Adrenal gland (tissue), 5 donors: ENCODE measurements at regions not wholly inside any gene's neighbourhood (a gene's known extent, or its start where the extent isn't known, plus 50 kb on each side); places are given as distances from the start of the nearest gene placed in this dataset.

ENCODE experiments used
- POLR2A ChIP-seq, 2 donors: fragments of 450-650 bp; IDR thresholded peaks; one replicate each; pipeline ENCODE4 v1.6.1; 2017; ENCODE audit warnings: antibody characterized with exemption in 2 of 2, mild to moderate bottlenecking in 2 of 2, moderate library complexity in 1 of 2
- TF ChIP-seq, protein P1 (sequence below), 6 experiments: fragments of 450-650 bp in 4 of 6; fragments of 200-600 bp in 2 of 6; sonication (generic) in 1 of 6; IDR thresholded peaks; 1 replicate in 5 of 6; 2 replicates in 1 of 6; pipeline versions ENCODE4 v1.5.1 to v1.8.0; 2016 to 2021; ENCODE audit warnings: antibody characterized with exemption in 6 of 6, mild to moderate bottlenecking in 2 of 6, moderate library complexity in 1 of 6
- donor health status: DM: no; HTN: no; CAD: no.

DNA sequence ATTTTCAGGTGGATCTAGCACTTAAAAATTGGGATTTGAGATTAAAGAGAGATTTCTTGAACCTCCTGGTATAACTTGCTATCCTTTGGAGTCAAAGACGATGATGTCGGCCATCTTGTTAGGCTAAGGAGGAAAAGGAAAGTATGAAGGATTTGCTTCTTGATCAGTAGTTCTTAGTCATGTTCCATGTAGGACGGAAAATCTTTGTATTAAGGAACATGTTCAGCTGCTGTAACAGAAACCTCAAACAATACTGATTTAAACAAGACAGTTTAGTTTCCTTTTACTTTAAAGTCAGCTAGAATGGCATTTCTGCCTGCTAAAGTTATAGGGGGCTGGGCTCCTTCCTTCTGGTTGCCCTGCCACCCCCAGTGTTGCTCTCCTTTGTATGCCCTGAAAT, 56.4 kb upstream of the MGAT5 start:
- TF ChIP-seq POLR2A (IDR thresholded peaks at IDR 0.05): no peak
- TF ChIP-seq, protein P1, sequence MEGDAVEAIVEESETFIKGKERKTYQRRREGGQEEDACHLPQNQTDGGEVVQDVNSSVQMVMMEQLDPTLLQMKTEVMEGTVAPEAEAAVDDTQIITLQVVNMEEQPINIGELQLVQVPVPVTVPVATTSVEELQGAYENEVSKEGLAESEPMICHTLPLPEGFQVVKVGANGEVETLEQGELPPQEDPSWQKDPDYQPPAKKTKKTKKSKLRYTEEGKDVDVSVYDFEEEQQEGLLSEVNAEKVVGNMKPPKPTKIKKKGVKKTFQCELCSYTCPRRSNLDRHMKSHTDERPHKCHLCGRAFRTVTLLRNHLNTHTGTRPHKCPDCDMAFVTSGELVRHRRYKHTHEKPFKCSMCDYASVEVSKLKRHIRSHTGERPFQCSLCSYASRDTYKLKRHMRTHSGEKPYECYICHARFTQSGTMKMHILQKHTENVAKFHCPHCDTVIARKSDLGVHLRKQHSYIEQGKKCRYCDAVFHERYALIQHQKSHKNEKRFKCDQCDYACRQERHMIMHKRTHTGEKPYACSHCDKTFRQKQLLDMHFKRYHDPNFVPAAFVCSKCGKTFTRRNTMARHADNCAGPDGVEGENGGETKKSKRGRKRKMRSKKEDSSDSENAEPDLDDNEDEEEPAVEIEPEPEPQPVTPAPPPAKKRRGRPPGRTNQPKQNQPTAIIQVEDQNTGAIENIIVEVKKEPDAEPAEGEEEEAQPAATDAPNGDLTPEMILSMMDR (IDR thresholded peaks at IDR 0.05): no peak
